ENCODE measurements at regions not wholly inside any gene's neighbourhood (a gene's known extent, or its start where the extent isn't known, plus 50 kb on each side); places are given as distances from the start of the nearest gene placed in this dataset.

- DNase-seq (ENCODE audit: low spot score) (no peak), ATAC-seq (ENCODE audit: insufficient number of reproducible peaks, low FRiP score, low read depth) (no peak)
- Histone ChIP-seq H3K27me3 (replicated peaks; ENCODE audit: insufficient read depth) (no peaks in the 10 kb centered on the region), H3K36me3 (no peaks in the 10 kb centered on the region), H3K4me1 (ENCODE audit: control insufficient read depth in 1 of 2, low read depth in 2 of 2) (peaks cover 25 to 56% of the 10 kb centered on the region in 2 donors), H3K4me3 (peak overlapping the region; percentile 30), H3K27ac (peak overlapping the region; percentile 45 to 61), H3K9me3 (no peaks in the 10 kb centered on the region)
- TF ChIP-seq CTCF (IDR thresholded peaks at IDR 0.05): no peak
These were observed 68.8 kb downstream of the ZNF608 start for GRCh38 chr5:124677374-124678351.

DNA sequence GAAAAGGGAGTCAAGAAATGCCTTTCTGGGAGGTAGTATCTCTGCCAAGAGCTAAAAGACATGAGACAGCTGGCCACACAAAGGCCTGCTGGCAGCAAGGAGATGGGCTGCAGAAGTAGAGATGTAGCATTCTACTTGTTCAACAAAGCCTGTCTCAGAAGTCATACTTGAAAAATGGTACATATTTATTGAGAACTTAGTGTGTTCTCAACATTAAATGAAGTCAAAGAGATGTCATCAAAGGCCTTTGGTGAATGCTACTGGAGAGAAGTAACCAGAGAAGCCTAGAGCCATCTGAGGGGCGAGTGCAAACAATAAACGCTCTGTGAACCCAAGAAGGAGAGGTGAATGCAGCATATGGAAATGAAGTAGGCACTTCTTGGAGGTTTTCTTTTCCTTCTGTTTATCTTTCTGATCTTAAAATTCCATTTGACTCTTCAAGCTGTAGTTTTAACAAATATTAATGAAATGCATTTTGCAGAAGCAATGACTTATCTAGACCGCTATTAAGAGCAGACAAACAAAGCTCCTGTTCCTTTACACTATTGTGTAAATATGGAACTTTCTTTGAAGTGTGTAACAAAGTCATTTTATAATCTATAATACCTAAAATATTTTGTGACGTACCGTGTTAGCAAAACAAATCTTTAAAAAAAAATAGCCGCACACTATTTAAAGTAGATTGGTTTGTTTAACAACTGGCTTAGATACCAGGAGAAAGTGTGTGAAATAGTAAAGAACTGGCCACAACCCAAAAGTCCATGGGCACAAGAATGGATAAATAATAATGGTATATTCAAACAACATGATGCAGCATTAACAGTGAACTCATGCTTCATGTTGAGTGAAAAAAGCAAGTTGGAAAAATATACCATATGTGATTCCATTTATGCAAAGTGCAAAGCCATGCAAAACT lies 70.2 kb downstream of the ZNF608 start:
- no peak overlapping the region for H3K4me3 ChIP-seq
- H3K27me3 ChIP-seq (replicated peaks; ENCODE audit: insufficient read depth): no peaks in the 10 kb centered on the region
- no peaks in the 10 kb centered on the region for H3K9me3 ChIP-seq
- peaks cover 30 to 71% of the 10 kb centered on the region in 2 donors for H3K4me1 ChIP-seq (ENCODE audit: control insufficient read depth in 1 of 2, low read depth in 2 of 2)
- TF ChIP-seq CTCF (IDR thresholded peaks at IDR 0.05): no peak
- H3K27ac ChIP-seq: peak overlapping the region; percentile 0 to 46
- no peaks in the 10 kb centered on the region for H3K36me3 ChIP-seq
- no peak for DNase-seq (ENCODE audit: low spot score)
- no peak for ATAC-seq (ENCODE audit: insufficient number of reproducible peaks, low FRiP score, low read depth)

- no peak for DNase-seq (ENCODE audit: low spot score)
- Histone ChIP-seq H3K4me1 (ENCODE audit: control insufficient read depth in 1 of 2, low read depth in 2 of 2) (peaks cover 22 to 66% of the 10 kb centered on the region in 2 donors), H3K27ac (no peak overlapping the region), H3K36me3 (no peaks in the 10 kb centered on the region), H3K9me3 (no peaks in the 10 kb centered on the region), H3K4me3 (no peak overlapping the region), H3K27me3 (replicated peaks; ENCODE audit: insufficient read depth) (no peaks in the 10 kb centered on the region)
- TF ChIP-seq CTCF (IDR thresholded peaks at IDR 0.05): no peak
- ATAC-seq (ENCODE audit: insufficient number of reproducible peaks, low FRiP score, low read depth): no peak
These were observed 75.2 kb downstream of the ZNF608 start for GRCh38 chr5:124671193-124671592.

GRCh38 chr5:124670722-124671184 lies 75.7 kb downstream of the ZNF608 start:
- H3K4me3 ChIP-seq: peak overlapping the region; percentile 20
- TF ChIP-seq CTCF (IDR thresholded peaks at IDR 0.05): no peak
- H3K4me1 ChIP-seq (ENCODE audit: control insufficient read depth in 1 of 2, low read depth in 2 of 2): peaks cover 21 to 66% of the 10 kb centered on the region in 2 donors
- no peaks in the 10 kb centered on the region for H3K9me3 ChIP-seq
- H3K27ac ChIP-seq: no peak overlapping the region
- no peaks in the 10 kb centered on the region for H3K27me3 ChIP-seq (replicated peaks; ENCODE audit: insufficient read depth)
- ATAC-seq (ENCODE audit: insufficient number of reproducible peaks, low FRiP score, low read depth) (no peak), DNase-seq (ENCODE audit: low spot score) (no peak)
- no peaks in the 10 kb centered on the region for H3K36me3 ChIP-seq

All from thoracic aorta (tissue), 2 donors.